HG03571 (cell line): ENCODE measurements at regions not wholly inside any gene's neighbourhood (a gene's known extent, or its start where the extent isn't known, plus 50 kb on each side); places are given as distances from the start of the nearest gene placed in this dataset.
"Not testable (repeated sequence)": the region's sequence is repeated elsewhere in the genome, so short reads cannot be mapped to it uniquely, and the experiment has no call there.

Source experiments
- ATAC-seq: cut with Tn5 transposase; IDR thresholded peaks from one replicate; pipeline ENCODE4 v1.9.1; 2021; ENCODE audit not compliant: unreplicated experiment

GRCh38 chr4:72701987-72702819 is 133.2 kb upstream of the ADAMTS3 start:
- ATAC-seq, result peak; percentile 62

- no peak for ATAC-seq
These were observed 121.8 kb upstream of the ADAMTS3 start for GRCh38 chr4:72690771-72691170.

GRCh38 chr4:72689923-72690322 is 120.9 kb upstream of the ADAMTS3 start:
- no peak for ATAC-seq

- not testable (repeated sequence) for ATAC-seq
These were observed 117.4 kb upstream of the ADAMTS3 start for GRCh38 chr4:72686390-72686789.

GRCh38 chr4:72679666-72680065 is 110.6 kb upstream of the ADAMTS3 start:
- no peak for ATAC-seq

GRCh38 chr4:72677886-72678285 is 108.9 kb upstream of the ADAMTS3 start:
- no peak for ATAC-seq

- ATAC-seq, result no peak
These were observed 108.2 kb upstream of the ADAMTS3 start for GRCh38 chr4:72677265-72677664.

- ATAC-seq, result no peak
These were observed 103.0 kb upstream of the ADAMTS3 start for GRCh38 chr4:72671980-72672379.

GRCh38 chr4:72670521-72670920 is 101.5 kb upstream of the ADAMTS3 start:
- ATAC-seq, result no peak

GRCh38 chr4:72666910-72667309 is 97.9 kb upstream of the ADAMTS3 start:
- no peak for ATAC-seq

GRCh38 chr4:72665171-72665968 is 96.3 kb upstream of the ADAMTS3 start:
- ATAC-seq, result no peak

- no peak for ATAC-seq
These were observed 94.8 kb upstream of the ADAMTS3 start for GRCh38 chr4:72663828-72664227.

GRCh38 chr4:72661830-72662229 is 92.8 kb upstream of the ADAMTS3 start:
- no peak for ATAC-seq

GRCh38 chr4:72641611-72642010 is 72.6 kb upstream of the ADAMTS3 start:
- no peak for ATAC-seq

- not testable (repeated sequence) for ATAC-seq
These were observed 67.8 kb upstream of the ADAMTS3 start for GRCh38 chr4:72636866-72637265.

- not testable (repeated sequence) for ATAC-seq
These were observed 66.9 kb upstream of the ADAMTS3 start for GRCh38 chr4:72635931-72636330.

- not testable (repeated sequence) for ATAC-seq
These were observed 63.2 kb upstream of the ADAMTS3 start for GRCh38 chr4:72632253-72632652.

- no peak for ATAC-seq
These were observed 62.3 kb upstream of the ADAMTS3 start for GRCh38 chr4:72631296-72631695.

- ATAC-seq, result no peak
These were observed 60.5 kb upstream of the ADAMTS3 start for GRCh38 chr4:72629540-72629939.

GRCh38 chr4:72627723-72628122 is 58.7 kb upstream of the ADAMTS3 start:
- no peak for ATAC-seq
